C4-2B (cell line): ENCODE measurements at regions not wholly inside any gene's neighbourhood (a gene's known extent, or its start where the extent isn't known, plus 50 kb on each side); places are given as distances from the start of the nearest gene placed in this dataset.

Experiments
- ZFX ChIP-seq: fragments of 450-650 bp; IDR thresholded peaks from 2 replicates; pipeline ENCODE4 v1.6.1; 2017
- TF ChIP-seq, protein P1 (sequence below): fragments of 450-650 bp; conservative IDR thresholded peaks from 2 replicates; pipeline ENCODE4 v1.5.1; 2017; ENCODE audit warnings: mild to moderate bottlenecking

DNA sequence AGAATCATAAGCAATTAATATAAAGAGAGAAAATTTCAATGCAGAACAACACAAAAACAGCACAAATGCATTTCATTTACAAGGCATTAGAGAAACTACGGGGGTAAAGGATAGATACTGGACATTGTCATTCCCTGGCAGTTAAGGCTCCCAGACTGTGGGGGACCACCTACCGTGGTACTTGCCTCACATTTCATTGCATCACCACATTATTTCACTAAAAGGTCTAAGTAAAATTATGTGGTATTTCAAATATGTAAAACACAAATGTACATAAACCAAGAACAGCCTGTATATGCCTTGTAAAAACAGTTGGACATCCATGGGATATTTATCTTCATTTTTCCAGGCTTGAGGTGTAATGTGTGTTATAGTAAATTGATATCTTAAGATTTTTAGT is 571.2 kb upstream of the ZNF462 start:
- TF ChIP-seq, protein P1, sequence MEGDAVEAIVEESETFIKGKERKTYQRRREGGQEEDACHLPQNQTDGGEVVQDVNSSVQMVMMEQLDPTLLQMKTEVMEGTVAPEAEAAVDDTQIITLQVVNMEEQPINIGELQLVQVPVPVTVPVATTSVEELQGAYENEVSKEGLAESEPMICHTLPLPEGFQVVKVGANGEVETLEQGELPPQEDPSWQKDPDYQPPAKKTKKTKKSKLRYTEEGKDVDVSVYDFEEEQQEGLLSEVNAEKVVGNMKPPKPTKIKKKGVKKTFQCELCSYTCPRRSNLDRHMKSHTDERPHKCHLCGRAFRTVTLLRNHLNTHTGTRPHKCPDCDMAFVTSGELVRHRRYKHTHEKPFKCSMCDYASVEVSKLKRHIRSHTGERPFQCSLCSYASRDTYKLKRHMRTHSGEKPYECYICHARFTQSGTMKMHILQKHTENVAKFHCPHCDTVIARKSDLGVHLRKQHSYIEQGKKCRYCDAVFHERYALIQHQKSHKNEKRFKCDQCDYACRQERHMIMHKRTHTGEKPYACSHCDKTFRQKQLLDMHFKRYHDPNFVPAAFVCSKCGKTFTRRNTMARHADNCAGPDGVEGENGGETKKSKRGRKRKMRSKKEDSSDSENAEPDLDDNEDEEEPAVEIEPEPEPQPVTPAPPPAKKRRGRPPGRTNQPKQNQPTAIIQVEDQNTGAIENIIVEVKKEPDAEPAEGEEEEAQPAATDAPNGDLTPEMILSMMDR: no peak
- no peak for TF ChIP-seq ZFX
